GM11168 (cell line): ENCODE measurements at regions not wholly inside any gene's neighbourhood (a gene's known extent, or its start where the extent isn't known, plus 50 kb on each side); places are given as distances from the start of the nearest gene placed in this dataset.

ENCODE experiments used
- in situ Hi-C: fragments of 300-500 bp; cut with MboI; formaldehyde crosslinking; loops from one replicate; pipeline ENCODE4 v1.12.0; 2022; ENCODE audit warnings: low sequenced_read_pairs; ENCODE audit not compliant: unreplicated experiment

GRCh38 chr3:43919029-43919428 lies 228.3 kb downstream of the ABHD5 start:
- in situ Hi-C loops: no loop called here

GRCh38 chr3:43921056-43921648 lies 230.4 kb downstream of the ABHD5 start:
- in situ Hi-C loops: no loop called here

GRCh38 chr3:43922374-43922773 lies 231.6 kb downstream of the ABHD5 start:
- in situ Hi-C loops: no loop called here

GRCh38 chr3:43923104-43923882 lies 232.6 kb downstream of the ABHD5 start:
- in situ Hi-C loops: no loop called here

- in situ Hi-C loops: no loop called here
Measured at GRCh38 chr3:43926055-43926454, 235.3 kb downstream of the ABHD5 start.

- in situ Hi-C loops: no loop called here
Measured at GRCh38 chr3:43932921-43933320, 242.2 kb downstream of the ABHD5 start.

GRCh38 chr3:43948013-43948412 lies 257.3 kb downstream of the ABHD5 start:
- in situ Hi-C loops: no loop called here

GRCh38 chr3:43949594-43949993 lies 258.9 kb downstream of the ABHD5 start:
- in situ Hi-C loops: no loop called here

- in situ Hi-C loops: no loop called here
Measured at GRCh38 chr3:43950775-43951174, 260.0 kb downstream of the ABHD5 start.

GRCh38 chr3:43951813-43952212 lies 261.1 kb downstream of the ABHD5 start:
- in situ Hi-C loops: no loop called here

- in situ Hi-C loops: no loop called here
Measured at GRCh38 chr3:43953380-43953779, 262.6 kb downstream of the ABHD5 start.

- in situ Hi-C loops: no loop called here
Measured at GRCh38 chr3:43953814-43954692, 263.3 kb downstream of the ABHD5 start.

GRCh38 chr3:43956945-43957344 lies 266.2 kb downstream of the ABHD5 start:
- in situ Hi-C loops: no loop called here

- in situ Hi-C loops: no loop called here
Measured at GRCh38 chr3:43957553-43957952, 266.8 kb downstream of the ABHD5 start.

GRCh38 chr3:43958005-43958770 lies 267.4 kb downstream of the ABHD5 start:
- in situ Hi-C loops: no loop called here

GRCh38 chr3:43958973-43959372 lies 268.2 kb downstream of the ABHD5 start:
- in situ Hi-C loops: no loop called here

GRCh38 chr3:43959498-43960447 lies 269.0 kb downstream of the ABHD5 start:
- in situ Hi-C loops: no loop called here

GRCh38 chr3:43960448-43960840 lies 269.7 kb downstream of the ABHD5 start:
- in situ Hi-C loops: no loop called here

GRCh38 chr3:43962043-43962442 lies 271.3 kb downstream of the ABHD5 start:
- in situ Hi-C loops: no loop called here
